GM18505 (cell line): ENCODE measurements at regions not wholly inside any gene's neighbourhood (a gene's known extent, or its start where the extent isn't known, plus 50 kb on each side); places are given as distances from the start of the nearest gene placed in this dataset.
"Not testable (repeated sequence)": the region's sequence is repeated elsewhere in the genome, so short reads cannot be mapped to it uniquely, and the experiment has no call there.

ENCODE experiments used
- ATAC-seq: cut with Tn5 transposase; IDR thresholded peaks from one replicate; pipeline ENCODE4 v1.9.1; 2021; ENCODE audit not compliant: unreplicated experiment
- POLR2A ChIP-seq: IDR thresholded peaks from 4 replicates; pipeline ENCODE4 v1.6.1; 2011; ENCODE audit warnings: borderline replicate concordance; ENCODE audit not compliant: insufficient read depth, insufficient read length; ENCODE audit errors: extremely low read depth

DNA sequence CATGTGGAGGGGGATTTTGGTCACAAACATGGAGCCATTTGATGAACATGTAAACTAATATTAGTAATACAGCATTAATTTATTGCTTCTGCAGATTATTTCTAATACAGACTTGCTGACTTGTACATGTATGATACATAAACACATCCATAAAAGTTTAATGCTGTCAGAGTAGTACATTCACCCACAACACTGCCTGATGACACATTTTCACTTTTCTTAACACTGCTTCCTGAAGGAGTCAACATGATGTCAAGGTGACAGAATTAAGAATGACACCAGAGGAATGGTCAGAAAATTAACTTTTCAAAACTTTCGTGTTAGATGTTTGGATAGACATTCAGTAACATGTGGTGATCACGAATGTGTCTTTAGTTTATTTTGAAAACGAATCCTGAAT lies 199.4 kb downstream of the SATB1 start:
- TF ChIP-seq POLR2A, result no peak
- no peak for ATAC-seq

DNA sequence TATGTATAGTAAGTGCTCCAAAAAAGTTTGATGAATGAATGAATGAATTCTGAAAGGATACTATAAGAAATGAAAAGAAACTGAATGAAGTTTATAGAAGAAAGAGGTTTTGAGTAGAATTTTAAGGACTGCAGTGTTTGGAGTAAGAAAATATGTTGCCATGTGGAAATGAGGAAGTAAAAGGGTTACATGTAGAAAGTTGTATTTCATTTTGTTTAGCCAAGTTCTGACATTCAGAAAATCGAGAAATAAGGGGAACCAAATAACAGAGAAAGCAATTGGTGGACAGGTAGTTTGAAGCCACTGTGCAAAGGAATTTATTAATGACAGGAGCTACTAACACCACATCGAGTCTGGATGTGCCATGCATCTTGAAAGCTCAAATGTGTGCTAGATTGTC lies 200.7 kb downstream of the SATB1 start:
- TF ChIP-seq POLR2A, result no peak

DNA sequence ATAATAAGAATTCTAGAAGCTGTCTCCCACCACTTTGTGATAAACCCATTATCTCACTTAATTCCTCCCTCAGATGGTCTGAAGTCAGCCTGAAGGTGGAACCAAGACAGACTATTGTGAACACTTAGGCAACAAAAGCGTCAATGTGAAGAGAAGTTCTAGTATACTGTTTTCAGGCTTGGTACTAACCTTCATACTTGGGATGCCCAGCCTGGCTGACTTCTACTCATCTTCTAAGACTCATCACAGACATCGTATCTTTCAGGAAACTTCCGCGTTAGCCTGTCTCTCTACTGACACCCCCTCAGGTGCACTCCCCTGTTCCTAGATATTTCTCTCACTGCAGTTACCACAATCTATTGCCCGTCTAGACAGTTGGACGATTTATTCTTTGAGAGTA lies 201.2 kb downstream of the SATB1 start:
- peak; percentile 32 for ATAC-seq
- TF ChIP-seq POLR2A, result no peak

More for the DNA sequence above, 200.7 kb downstream of the SATB1 start:
- ATAC-seq, result no peak

DNA sequence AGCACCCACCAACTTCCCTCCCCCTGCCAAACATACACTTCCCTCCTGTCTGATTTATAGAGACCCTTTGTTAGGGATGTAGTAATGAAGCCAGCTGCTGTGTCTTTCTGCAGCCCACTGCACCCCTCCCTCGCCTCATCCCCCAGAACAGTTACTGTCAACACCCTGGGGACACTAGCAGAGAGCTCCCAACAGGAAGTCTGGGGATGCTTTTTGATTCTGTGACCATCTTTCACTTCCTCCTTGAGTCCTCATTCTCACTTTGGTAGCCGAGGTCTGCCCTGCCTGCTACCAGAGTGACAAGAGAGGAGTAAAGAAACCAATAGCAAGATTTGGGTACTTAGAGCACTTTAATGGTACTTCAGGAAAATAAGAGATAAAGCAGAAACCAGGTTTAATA lies 201.6 kb downstream of the SATB1 start:
- peak; percentile 98 for ATAC-seq
- no peak for TF ChIP-seq POLR2A

DNA sequence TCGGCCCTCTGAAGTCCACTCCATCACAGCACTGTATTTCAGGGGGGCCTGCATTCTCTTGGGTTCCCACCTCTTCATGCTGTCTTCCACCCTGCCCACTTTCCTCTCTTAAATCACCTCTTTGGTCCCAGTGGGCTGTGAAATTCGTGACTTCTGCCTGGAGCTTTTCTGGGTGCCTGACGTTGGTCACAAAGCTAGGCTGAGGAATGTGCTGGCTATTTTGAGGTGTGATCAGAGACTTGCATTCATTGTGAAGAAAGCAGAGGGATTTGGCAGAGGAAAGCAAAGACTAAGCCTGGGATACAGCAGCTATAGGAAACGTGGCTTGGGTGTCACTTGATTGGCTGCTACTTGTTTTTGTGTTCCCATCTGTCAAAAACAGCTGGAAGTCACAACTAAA lies 202.5 kb downstream of the SATB1 start:
- no peak for ATAC-seq
- no peak for TF ChIP-seq POLR2A

DNA sequence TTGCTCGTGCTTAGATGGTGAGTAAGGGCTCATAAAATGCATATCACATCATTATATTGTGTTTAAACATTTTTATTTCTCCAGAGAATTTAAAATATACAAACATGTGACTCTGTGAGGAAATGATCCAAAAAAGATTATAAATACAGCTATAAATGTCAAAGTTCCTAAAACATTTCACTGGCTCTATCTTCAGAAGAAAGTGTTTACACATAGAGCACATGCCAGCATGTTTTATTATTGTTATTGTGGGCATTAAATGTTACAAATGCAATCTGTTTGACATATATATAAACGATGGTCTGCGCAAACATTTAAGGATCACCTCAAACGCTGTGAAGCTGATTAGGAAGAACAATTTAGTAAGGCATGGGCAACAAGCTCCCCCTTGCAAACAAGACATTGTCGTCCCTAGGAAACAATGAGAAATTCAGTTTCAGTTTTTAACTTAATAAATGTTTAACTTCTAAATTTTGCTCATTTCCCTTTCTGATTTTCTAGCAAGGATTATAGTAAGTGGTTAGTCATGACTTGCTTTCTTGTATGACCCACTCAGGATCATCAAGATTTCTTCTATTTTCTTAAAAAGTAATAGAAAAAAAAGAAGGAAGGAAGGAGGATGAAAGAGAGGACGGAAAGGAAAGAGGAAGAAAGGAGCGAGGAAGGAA lies 207.5 kb downstream of the SATB1 start:
- no peak for TF ChIP-seq POLR2A
- no peak for ATAC-seq

DNA sequence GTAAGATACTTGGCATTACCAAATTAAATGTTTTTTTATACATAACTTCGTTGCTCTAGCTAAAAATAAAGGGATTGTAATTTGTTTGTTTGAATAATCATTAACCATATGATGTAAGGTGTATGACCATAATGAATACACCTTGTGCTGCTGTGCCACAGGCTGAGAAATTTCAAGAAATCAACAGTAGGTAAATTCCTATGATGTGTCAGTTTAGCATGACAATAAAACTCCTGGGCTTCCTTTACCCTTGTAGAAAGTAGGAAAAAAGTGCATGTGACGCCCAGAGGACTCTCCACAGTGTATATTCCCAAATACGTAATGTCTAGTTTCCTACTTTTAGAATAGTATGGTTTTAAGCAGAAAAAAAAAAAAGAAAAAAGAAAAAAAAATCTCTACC lies 208.1 kb downstream of the SATB1 start:
- no peak for ATAC-seq
- TF ChIP-seq POLR2A, result no peak

DNA sequence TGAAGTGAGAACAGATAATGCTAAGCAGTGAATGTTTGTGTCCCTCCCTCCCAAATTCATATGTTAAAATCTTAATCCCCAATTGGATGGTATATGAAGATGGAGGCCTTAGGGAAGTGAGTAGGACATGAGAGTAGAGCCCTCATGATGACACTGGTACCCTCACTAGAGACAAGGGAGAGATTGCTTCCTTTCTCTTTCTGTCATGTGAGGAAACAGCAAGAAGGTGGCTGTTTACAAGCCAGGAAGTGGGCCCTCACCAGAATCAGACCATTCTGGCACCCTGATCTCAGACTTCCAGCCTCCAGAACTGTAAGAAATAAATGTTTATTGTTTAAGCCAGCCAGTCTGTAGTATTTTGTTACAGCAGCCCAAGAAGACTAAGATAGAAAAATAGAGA lies 209.5 kb downstream of the SATB1 start:
- no peak for TF ChIP-seq POLR2A
- ATAC-seq, result no peak

DNA sequence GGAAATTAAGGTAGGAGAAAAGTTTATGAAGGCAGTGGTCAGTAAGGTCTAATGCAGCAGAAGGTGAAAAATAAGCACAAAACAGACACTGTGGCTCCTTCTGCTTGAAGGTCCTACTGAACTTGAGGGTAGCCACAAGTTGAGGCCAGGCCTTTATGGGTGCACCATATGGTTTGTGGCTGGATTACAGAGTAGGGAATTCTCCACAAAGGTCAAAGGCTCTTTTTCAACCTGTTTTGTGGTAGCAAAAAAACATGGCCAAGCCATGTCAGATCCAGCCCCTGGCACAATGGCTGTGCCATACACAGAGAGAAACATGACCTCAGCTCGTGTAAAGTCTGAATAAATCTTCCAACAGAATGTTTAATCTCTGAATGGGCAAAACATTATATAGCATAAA lies 214.0 kb downstream of the SATB1 start:
- no peak for TF ChIP-seq POLR2A
- ATAC-seq, result no peak

DNA sequence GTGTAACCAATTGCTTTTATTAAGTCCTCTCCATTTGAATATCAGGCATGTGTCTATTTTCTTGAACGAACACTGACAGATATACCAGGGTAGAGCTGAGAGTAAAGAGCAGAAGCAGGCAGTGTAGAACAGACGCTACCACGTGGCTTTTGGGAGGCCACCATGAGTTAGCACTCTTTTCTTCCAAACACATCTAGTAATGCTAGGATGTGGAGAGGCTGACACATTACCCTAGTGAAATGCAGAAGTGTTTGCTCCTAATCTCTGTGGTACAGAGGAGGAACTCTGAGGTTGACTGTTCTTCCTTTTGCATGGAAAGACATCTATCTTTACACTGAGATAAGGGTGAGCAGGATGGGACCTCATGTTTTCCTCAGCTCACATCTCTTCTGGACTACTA lies 216.3 kb downstream of the SATB1 start:
- no peak for TF ChIP-seq POLR2A

DNA sequence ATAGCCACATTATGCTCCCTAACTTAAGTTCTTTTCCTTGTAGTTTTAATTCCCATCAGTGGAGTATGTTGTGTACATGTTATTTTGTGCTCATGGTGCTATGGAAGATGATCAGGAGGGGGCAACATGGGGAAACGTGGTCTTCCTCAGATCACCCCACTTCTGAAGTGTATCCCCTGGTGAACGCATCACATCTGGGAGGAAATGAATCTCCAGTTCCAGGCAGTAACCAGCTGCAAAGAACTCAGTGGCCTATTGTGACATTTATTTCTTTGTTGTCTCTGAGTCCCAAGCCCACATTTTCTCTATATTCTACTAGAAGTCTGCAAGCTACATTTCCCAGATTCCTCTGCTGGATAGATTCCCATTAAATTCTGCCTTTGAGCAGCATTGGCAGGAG lies 217.0 kb downstream of the SATB1 start:
- no peak for ATAC-seq
- TF ChIP-seq POLR2A, result no peak

More for the DNA sequence above, 216.3 kb downstream of the SATB1 start:
- no peak for ATAC-seq

DNA sequence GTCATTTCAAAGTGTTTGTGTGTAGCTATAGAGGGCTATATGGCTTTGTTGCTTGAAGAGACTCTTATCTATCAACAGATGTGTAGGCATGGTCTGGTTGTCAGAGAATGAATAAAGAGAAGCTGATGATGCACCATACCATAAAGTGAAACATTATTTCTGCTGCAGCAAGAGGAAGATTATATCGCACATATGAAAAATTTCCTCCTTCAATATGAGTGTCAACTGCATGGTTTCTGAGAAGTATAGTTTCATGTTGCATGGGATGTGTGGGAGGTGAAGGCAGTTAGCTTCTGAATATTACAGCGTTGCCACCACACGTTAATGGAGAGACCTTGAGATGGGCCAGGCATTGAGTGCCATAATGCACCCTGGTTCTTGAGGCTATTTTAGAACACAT lies 217.9 kb downstream of the SATB1 start:
- ATAC-seq, result no peak
- TF ChIP-seq POLR2A, result no peak

DNA sequence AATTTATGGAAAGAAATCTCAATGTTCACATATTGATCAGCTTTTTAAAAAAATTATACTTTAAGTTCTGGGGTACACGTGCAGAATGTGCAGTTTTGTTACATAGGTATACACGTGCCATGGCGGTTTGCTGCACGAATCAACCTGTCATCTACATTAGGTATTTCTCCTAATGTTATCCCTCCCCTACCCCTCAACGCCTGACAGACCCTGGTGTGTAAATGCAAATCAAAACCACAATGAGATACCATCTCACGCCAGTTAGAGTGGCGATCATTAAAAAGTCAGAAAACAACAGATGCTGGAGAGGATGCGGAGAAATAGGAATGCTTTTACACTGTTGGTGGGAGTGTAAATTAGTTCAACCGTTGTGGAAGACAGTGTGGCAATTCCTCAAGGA lies 219.4 kb downstream of the SATB1 start:
- not testable (repeated sequence) for ATAC-seq

DNA sequence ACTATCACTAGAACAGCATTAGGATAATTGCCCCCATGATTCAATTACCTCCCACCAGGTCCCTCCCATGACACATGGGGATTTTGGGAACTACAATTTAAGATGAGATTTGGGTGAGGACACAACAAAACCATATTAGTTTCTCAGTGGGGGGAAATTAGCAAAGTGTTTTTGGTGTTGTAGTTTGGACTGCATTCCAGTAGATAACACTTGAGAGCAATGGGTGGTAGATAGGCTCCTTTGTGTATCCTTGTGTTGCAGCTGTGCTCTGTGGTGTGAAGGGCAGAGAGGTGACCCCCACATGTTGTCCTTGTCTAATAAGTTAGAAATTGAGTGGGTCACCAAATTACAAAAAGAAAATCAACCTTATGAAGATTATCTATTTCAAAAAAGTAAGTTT lies 223.8 kb downstream of the SATB1 start:
- TF ChIP-seq POLR2A, result no peak
- ATAC-seq, result no peak

DNA sequence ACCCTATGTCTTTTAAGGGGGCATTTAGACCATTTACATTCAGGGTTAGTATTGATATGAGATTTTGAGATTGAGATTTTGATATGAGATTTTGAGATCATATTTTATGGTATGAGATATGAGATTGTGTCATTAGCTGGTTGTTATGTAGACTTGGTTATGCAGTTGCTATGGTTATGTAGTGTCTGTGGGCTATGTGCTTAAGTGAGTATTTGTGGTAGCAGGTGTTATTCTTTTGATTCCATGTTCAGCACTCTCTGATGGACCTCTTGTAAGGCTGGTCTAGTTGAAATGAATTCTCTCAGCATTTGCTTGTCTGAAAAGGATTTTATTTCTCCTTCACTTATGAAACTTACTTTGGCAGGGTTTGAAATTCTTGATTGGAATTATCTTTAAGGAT lies 225.4 kb downstream of the SATB1 start:
- no peak for TF ChIP-seq POLR2A
- no peak for ATAC-seq
